DND-41 (cell line): ENCODE measurements at regions not wholly inside any gene's neighbourhood (a gene's known extent, or its start where the extent isn't known, plus 50 kb on each side); places are given as distances from the start of the nearest gene placed in this dataset.

Source experiments
- ATAC-seq: fragments of 200-7000 bp; cut with Tn5 transposase; 3 replicates; pipeline ENCODE4 v1.9.1; 2021; ENCODE audit warnings: low read depth; ENCODE audit not compliant: insufficient read depth
- DNase-seq: peaks from one replicate; pipeline ENCODE4 v3.0.0-alpha.2; 2020
- H2AFZ ChIP-seq: 2 replicates; pipeline ENCODE4 v1.6.0; 2012; ENCODE audit warnings: low read depth, low read length
- H3K27ac ChIP-seq: 2 replicates; pipeline ENCODE4 v1.5.1; 2012; ENCODE audit warnings: low read length, inconsistent platforms
- H3K27me3 ChIP-seq: fragments of 200-600 bp; sonication (generic); 2 replicates; pipeline ENCODE4 v1.6.0; 2012; ENCODE audit warnings: low read length, mild to moderate bottlenecking, inconsistent platforms; ENCODE audit not compliant: insufficient read depth, poor library complexity
- H3K36me3 ChIP-seq: 2 replicates; pipeline ENCODE4 v1.5.1; 2012; ENCODE audit warnings: low read length, inconsistent platforms; ENCODE audit not compliant: insufficient read depth
- H3K4me1 ChIP-seq: 2 replicates; pipeline ENCODE4 v1.5.1; 2012; ENCODE audit warnings: mild to moderate bottlenecking, low read length; ENCODE audit not compliant: insufficient read depth
- H3K4me2 ChIP-seq: 2 replicates; pipeline ENCODE4 v1.6.0; 2012; ENCODE audit warnings: mild to moderate bottlenecking, moderate library complexity, low read length, inconsistent platforms; ENCODE audit not compliant: insufficient read depth
- H3K4me3 ChIP-seq, 2 experiments: fragments of 200-600 bp in 1 of 2; shearing (Covaris generic) in 1 of 2; 2 replicates each; pipeline ENCODE4 v1.5.1; 2012 to 2016; ENCODE audit warnings: inconsistent platforms in 2 of 2, low read length in 2 of 2, mild to moderate bottlenecking in 2 of 2, low read depth in 1 of 2, moderate library complexity in 1 of 2
- H3K79me2 ChIP-seq: 2 replicates; pipeline ENCODE4 v1.6.0; 2012; ENCODE audit warnings: low read length, inconsistent platforms; ENCODE audit not compliant: insufficient read depth
- H3K9ac ChIP-seq: 2 replicates; pipeline ENCODE4 v1.6.0; 2012; ENCODE audit warnings: low read depth, mild to moderate bottlenecking, inconsistent platforms, low read length, moderate library complexity
- H3K9me3 ChIP-seq: 2 replicates; pipeline ENCODE4 v1.5.1; 2012; ENCODE audit warnings: low read length, moderate library complexity, mild to moderate bottlenecking, inconsistent platforms; ENCODE audit not compliant: insufficient read depth, severe bottlenecking
- H4K20me1 ChIP-seq: 2 replicates; pipeline ENCODE4 v1.6.0; 2012; ENCODE audit warnings: low read length; ENCODE audit not compliant: insufficient read depth
- EZH2 ChIP-seq: IDR thresholded peaks from 3 replicates; pipeline ENCODE4 v1.6.1; 2012; ENCODE audit warnings: borderline replicate concordance, low read depth, mild to moderate bottlenecking, moderate library complexity, low read length, inconsistent platforms; ENCODE audit not compliant: severe bottlenecking
- TF ChIP-seq, protein P1 (sequence below): IDR thresholded peaks from 2 replicates; pipeline ENCODE4 v1.5.1; 2012; ENCODE audit warnings: borderline replicate concordance, low read length, moderate library complexity, mild to moderate bottlenecking; ENCODE audit not compliant: poor library complexity, severe bottlenecking; ENCODE audit errors: extremely low read depth

DNA sequence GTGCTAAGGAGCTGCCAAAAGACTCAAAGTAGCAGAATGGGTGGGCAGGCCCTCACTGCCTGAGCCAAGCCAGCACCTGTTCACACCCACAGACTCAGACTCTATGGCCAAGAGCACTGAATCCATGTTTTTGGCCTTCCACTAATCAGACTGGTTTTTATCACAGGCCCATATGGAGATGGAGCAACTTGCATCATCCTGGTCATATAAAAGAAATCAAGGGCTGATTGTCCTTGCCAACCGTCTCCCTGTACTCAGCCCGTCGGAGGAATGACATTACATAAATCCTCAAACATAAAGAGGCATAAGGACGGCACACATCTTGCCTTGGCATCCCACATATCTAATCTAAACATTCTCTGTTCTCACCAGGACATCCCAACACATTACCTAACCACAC is 66.7 kb downstream of the MARCHF4 start:
- H3K4me3 ChIP-seq: no peak overlapping the region
- TF ChIP-seq, protein P1, sequence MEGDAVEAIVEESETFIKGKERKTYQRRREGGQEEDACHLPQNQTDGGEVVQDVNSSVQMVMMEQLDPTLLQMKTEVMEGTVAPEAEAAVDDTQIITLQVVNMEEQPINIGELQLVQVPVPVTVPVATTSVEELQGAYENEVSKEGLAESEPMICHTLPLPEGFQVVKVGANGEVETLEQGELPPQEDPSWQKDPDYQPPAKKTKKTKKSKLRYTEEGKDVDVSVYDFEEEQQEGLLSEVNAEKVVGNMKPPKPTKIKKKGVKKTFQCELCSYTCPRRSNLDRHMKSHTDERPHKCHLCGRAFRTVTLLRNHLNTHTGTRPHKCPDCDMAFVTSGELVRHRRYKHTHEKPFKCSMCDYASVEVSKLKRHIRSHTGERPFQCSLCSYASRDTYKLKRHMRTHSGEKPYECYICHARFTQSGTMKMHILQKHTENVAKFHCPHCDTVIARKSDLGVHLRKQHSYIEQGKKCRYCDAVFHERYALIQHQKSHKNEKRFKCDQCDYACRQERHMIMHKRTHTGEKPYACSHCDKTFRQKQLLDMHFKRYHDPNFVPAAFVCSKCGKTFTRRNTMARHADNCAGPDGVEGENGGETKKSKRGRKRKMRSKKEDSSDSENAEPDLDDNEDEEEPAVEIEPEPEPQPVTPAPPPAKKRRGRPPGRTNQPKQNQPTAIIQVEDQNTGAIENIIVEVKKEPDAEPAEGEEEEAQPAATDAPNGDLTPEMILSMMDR: no peak
- no peak for TF ChIP-seq EZH2
- H3K36me3 ChIP-seq: no peaks in the 10 kb centered on the region
- no peak overlapping the region for H3K27ac ChIP-seq
- peaks cover 6% of the 10 kb centered on the region for H3K27me3 ChIP-seq
- no peak overlapping the region for H2AFZ ChIP-seq
- no peak overlapping the region for H3K4me2 ChIP-seq
- DNase-seq: no peak
- no peak overlapping the region for H3K9ac ChIP-seq
- H3K4me1 ChIP-seq: no peaks in the 10 kb centered on the region
- no peak for ATAC-seq
- H3K9me3 ChIP-seq: no peaks in the 10 kb centered on the region
- H3K79me2 ChIP-seq: no peaks in the 10 kb centered on the region
- H4K20me1 ChIP-seq: no peaks in the 10 kb centered on the region

DNA sequence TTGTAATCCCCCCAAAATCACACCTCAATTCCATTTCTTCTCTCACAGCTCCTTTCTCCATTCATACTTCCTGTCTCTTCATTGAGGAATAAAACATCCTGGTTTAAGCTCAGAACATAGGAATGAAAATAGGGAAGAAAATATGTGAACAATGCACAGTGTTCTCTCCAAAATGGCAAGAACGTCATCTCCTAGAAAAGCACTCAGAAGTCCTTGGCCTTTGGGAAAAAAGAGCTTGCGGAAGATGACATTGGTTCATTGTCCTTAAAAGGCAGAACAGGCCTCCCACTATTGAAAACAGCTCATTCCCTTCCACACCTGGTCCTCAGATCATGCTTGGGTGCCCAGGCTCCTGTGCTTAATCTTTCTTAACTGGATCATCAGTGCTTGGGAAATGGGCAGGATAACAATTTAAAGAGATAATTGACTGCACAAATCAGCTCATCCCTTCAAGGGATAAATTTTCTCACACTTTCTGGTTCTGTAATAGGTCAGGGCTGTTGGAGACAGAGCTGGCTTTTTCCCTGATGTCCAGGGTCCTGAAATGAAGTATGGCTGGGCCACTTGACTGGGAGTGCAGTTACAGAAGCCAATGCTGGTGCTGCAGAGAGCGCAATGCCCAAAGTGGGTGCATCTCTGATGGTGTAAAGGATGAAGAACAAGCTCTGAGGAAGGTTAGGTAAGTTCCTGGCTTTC is 69.2 kb downstream of the MARCHF4 start:
- Histone ChIP-seq H3K9ac (no peak overlapping the region), H3K27ac (no peak overlapping the region), H2AFZ (no peak overlapping the region), H3K9me3 (no peaks in the 10 kb centered on the region), H3K4me3 (no peak overlapping the region), H3K4me2 (no peak overlapping the region), H3K36me3 (no peaks in the 10 kb centered on the region), H3K4me1 (no peaks in the 10 kb centered on the region), H3K27me3 (peaks cover 6% of the 10 kb centered on the region), H3K79me2 (no peaks in the 10 kb centered on the region), H4K20me1 (no peaks in the 10 kb centered on the region)
- TF ChIP-seq, protein P1: no peak
- TF ChIP-seq EZH2: no peak
- ATAC-seq (no peak), DNase-seq (no peak)

DNA sequence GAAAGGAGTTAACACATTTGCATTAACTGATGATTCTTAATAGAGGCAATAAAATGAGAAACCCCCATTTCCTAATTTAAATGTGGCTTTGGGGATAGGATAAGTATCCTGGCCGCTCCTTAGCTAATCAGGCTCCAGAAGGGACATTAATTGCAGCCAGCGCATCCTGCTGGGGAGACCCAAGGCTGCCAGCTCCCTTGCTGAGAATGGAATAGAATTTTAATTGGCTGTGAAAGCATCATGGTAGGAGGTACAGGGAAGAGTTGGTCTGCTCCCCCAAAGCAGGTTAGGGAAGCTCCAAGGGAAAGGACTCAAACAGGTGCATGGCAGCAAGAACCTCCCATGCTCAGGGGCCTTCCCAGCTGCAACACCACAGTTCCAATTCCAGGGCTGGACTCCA is 71.4 kb downstream of the MARCHF4 start:
- DNase-seq (no peak), ATAC-seq (no peak)
- Histone ChIP-seq H3K27me3 (peaks cover 6% of the 10 kb centered on the region), H3K9ac (no peak overlapping the region), H3K36me3 (no peaks in the 10 kb centered on the region), H2AFZ (no peak overlapping the region), H3K27ac (no peak overlapping the region), H3K4me2 (no peak overlapping the region), H3K9me3 (no peaks in the 10 kb centered on the region), H3K79me2 (no peaks in the 10 kb centered on the region), H3K4me1 (no peaks in the 10 kb centered on the region), H4K20me1 (no peaks in the 10 kb centered on the region), H3K4me3 (no peak overlapping the region)
- TF ChIP-seq, protein P1: no peak

DNA sequence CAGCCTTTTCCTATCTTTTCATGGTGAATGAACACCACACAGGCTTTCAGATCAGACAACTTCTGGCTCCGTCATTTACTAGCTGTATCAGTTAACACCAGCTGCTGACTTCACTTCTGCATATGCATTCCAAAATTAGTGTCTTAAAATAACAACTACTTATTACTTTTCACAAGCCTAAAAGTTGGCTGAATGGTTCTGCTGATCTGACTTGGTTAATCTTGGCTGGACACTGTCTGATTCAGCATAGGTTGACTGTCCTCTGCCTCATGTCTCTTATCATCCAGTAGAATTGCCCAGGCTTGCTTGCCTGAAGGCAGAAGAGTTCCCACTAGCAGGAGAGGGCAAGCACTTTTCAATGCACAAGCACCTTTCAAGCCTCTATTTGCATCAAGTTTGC is 72.7 kb downstream of the MARCHF4 start:
- no peak overlapping the region for H3K9ac ChIP-seq
- H3K79me2 ChIP-seq: no peaks in the 10 kb centered on the region
- no peaks in the 10 kb centered on the region for H3K9me3 ChIP-seq
- no peaks in the 10 kb centered on the region for H4K20me1 ChIP-seq
- no peak overlapping the region for H3K4me2 ChIP-seq
- no peak overlapping the region for H3K4me3 ChIP-seq
- H2AFZ ChIP-seq: no peak overlapping the region
- H3K27ac ChIP-seq: no peak overlapping the region
- peaks cover 6% of the 10 kb centered on the region for H3K27me3 ChIP-seq
- no peaks in the 10 kb centered on the region for H3K36me3 ChIP-seq
- no peak for TF ChIP-seq EZH2
- TF ChIP-seq, protein P1: no peak
- ATAC-seq (no peak), DNase-seq (no peak)
- H3K4me1 ChIP-seq: no peaks in the 10 kb centered on the region
